Sigmoid colon (tissue), 6 donors: ENCODE measurements at regions not wholly inside any gene's neighbourhood (a gene's known extent, or its start where the extent isn't known, plus 50 kb on each side); places are given as distances from the start of the nearest gene placed in this dataset.

Source experiments
- DNase-seq: peaks from one replicate; pipeline ENCODE4 v3.0.0-alpha.2; 2019
- H3K27ac ChIP-seq, 4 donors: fragments of 200-600 bp; sonication (generic); one replicate each; pipeline ENCODE4 v1.5.1; 2016 to 2019; ENCODE audit warnings: mild to moderate bottlenecking in 1 of 4
- H3K27me3 ChIP-seq, 3 donors: fragments of 200-600 bp; sonication (generic); one replicate each; pipeline ENCODE4 v1.5.1; 2019; ENCODE audit warnings: mild to moderate bottlenecking in 1 of 3
- H3K36me3 ChIP-seq, 4 donors: fragments of 200-600 bp; sonication (generic); one replicate each; pipeline ENCODE4 v1.5.1; 2016 to 2019
- H3K4me1 ChIP-seq, 4 donors: fragments of 200-600 bp; sonication (generic); one replicate each; pipeline ENCODE4 v1.5.1; 2017 to 2019
- H3K4me3 ChIP-seq, 4 donors: fragments of 200-600 bp; sonication (generic); one replicate each; pipeline ENCODE4 v1.5.1; 2017 to 2019; ENCODE audit warnings: mild to moderate bottlenecking in 2 of 4, moderate library complexity in 1 of 4
- H3K9me3 ChIP-seq, 4 donors: fragments of 200-600 bp in 3 of 4; sonication (generic) in 3 of 4; one replicate each; pipeline versions ENCODE4 v1.5.1 to v1.6.1; 2013 to 2019
- EP300 ChIP-seq, 4 donors: sonication (generic); formaldehyde crosslinking; IDR thresholded peaks; one replicate each; pipeline ENCODE4 v1.6.1; 2017; ENCODE audit warnings: antibody characterized with exemption in 4 of 4
- POLR2A ChIP-seq, 2 donors: fragments of 450-650 bp; IDR thresholded peaks; one replicate each; pipeline ENCODE4 v1.6.1; 2016; ENCODE audit warnings: antibody characterized with exemption in 2 of 2, mild to moderate bottlenecking in 2 of 2, moderate library complexity in 2 of 2
- POLR2AphosphoS5 ChIP-seq, 4 donors: sonication (generic); formaldehyde crosslinking; IDR thresholded peaks; one replicate each; pipeline ENCODE4 v1.6.1; 2017; ENCODE audit warnings: antibody characterized with exemption in 4 of 4
- WGBS, 2 donors: extraction: QIAGEN DNeasy Blood & Tissue Kit; methylation state at CpG; one replicate each; pipeline ENCODE4 v1.1.7; 2013; 5-methylcytosine and 5-hydroxymethylcytosine counted together
- intact Hi-C: fragments of 100-400 bp; cut with DNase I; formaldehyde crosslinking; loops from one replicate; pipeline ENCODE4 v1.15.1; 2023
- TF ChIP-seq, protein P1 (sequence below), 4 experiments: fragments of 450-650 bp in 3 of 4; fragments of 200-600 bp in 1 of 4; IDR thresholded peaks; one replicate each; pipeline ENCODE4 v1.5.1; 2016 to 2019; ENCODE audit warnings: antibody characterized with exemption in 4 of 4, mild to moderate bottlenecking in 3 of 4, moderate library complexity in 2 of 4
- donor health status: healthy with polysubstance abuse.
- donor health status: healthy.

DNA sequence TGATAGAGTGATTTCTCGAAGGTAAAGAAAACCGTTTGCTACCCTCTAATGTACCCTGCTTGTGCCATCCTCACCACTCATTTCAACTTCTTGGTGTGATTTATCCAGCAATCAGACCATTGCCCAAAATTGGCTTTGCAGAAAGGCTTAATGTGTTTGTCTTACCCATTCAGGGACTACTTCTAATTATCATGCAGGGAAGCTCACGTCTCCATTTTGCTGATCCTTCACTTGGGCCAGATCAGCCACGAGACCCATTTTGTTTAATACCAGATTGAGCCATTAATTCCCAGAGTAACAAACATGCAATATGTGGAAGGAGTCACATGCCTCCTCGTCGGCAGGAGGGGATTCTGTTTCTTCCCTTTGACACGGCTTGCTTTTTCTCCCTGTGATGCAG lies 51.1 kb upstream of the CRY1 start:
- Histone ChIP-seq H3K27ac (no peak overlapping the region), H3K9me3 (no peaks in the 10 kb centered on the region), H3K27me3 (no peaks in the 10 kb centered on the region), H3K4me3 (no peak overlapping the region), H3K36me3 (no peaks in the 10 kb centered on the region), H3K4me1 (no peaks in the 10 kb centered on the region)
- TF ChIP-seq EP300 (IDR thresholded peaks at IDR 0.05): no peak
- TF ChIP-seq, protein P1, sequence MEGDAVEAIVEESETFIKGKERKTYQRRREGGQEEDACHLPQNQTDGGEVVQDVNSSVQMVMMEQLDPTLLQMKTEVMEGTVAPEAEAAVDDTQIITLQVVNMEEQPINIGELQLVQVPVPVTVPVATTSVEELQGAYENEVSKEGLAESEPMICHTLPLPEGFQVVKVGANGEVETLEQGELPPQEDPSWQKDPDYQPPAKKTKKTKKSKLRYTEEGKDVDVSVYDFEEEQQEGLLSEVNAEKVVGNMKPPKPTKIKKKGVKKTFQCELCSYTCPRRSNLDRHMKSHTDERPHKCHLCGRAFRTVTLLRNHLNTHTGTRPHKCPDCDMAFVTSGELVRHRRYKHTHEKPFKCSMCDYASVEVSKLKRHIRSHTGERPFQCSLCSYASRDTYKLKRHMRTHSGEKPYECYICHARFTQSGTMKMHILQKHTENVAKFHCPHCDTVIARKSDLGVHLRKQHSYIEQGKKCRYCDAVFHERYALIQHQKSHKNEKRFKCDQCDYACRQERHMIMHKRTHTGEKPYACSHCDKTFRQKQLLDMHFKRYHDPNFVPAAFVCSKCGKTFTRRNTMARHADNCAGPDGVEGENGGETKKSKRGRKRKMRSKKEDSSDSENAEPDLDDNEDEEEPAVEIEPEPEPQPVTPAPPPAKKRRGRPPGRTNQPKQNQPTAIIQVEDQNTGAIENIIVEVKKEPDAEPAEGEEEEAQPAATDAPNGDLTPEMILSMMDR (IDR thresholded peaks at IDR 0.05): no peak
- no peak for TF ChIP-seq POLR2A (IDR thresholded peaks at IDR 0.05)
- TF ChIP-seq POLR2AphosphoS5 (IDR thresholded peaks at IDR 0.05): no peak
- WGBS, 2 donors: 77 to 83% methylated on average over 7 of the region's 7 CpGs
- no peak for DNase-seq
- intact Hi-C loops: no loop called here

DNA sequence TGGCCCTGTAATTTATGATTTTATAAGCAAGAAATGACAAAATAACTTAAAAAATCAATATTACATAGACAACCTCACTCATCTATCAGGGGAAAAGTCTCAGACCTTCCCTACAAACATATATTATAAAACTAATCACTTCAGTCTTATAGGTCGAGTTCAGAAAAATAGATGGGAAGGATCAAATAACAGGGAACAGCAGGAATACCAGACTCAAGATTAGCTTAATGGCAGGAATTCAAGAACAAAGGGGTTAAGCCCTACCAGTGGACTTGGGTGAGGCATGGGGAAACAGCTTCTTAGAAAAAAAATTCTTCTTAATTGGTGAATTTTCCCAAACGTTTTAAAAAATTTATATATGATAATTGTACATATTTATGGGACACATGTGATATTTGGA lies 51.6 kb upstream of the CRY1 start:
- TF ChIP-seq, protein P1 (IDR thresholded peaks at IDR 0.05): no peak
- no peak for TF ChIP-seq POLR2AphosphoS5 (IDR thresholded peaks at IDR 0.05)
- TF ChIP-seq POLR2A (IDR thresholded peaks at IDR 0.05): no peak
- no peak for TF ChIP-seq EP300 (IDR thresholded peaks at IDR 0.05)
- DNase-seq: no peak
- Histone ChIP-seq H3K36me3 (no peaks in the 10 kb centered on the region), H3K9me3 (no peaks in the 10 kb centered on the region), H3K27me3 (no peaks in the 10 kb centered on the region), H3K4me3 (no peak overlapping the region), H3K27ac (no peak overlapping the region), H3K4me1 (no peaks in the 10 kb centered on the region)
- intact Hi-C loops: no loop called here
- WGBS, 2 donors: 52 to 60% methylated on average over 2 of the region's 2 CpGs

DNA sequence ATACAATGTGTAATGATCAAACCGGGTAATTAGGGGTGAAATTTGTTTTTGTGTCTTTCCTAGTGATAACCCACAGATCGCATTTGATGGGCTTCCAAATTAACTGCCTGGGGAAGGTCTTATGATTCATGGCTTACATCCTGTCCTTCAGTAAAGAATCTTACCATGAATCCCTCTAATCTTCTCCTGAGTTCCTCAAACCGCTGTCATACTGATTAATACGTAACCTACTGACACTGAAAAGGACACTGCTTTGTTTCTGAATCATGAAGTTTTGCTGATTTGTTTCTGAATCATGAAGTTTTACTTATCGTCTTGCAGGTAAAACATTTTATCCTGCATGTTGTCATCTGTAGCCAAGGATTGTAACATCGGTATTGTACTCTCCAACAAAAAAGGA lies 52.0 kb upstream of the CRY1 start:
- WGBS, 2 donors: 67 to 70% methylated on average over 6 of the region's 6 CpGs
- no peak for TF ChIP-seq EP300 (IDR thresholded peaks at IDR 0.05)
- no peak for TF ChIP-seq POLR2AphosphoS5 (IDR thresholded peaks at IDR 0.05)
- no peak for TF ChIP-seq POLR2A (IDR thresholded peaks at IDR 0.05)
- TF ChIP-seq, protein P1 (IDR thresholded peaks at IDR 0.05): no peak
- Histone ChIP-seq H3K27ac (no peak overlapping the region), H3K4me1 (no peaks in the 10 kb centered on the region), H3K27me3 (no peaks in the 10 kb centered on the region), H3K36me3 (no peaks in the 10 kb centered on the region), H3K9me3 (no peaks in the 10 kb centered on the region), H3K4me3 (no peak overlapping the region)
- no peak for DNase-seq
- intact Hi-C loops: no loop called here

DNA sequence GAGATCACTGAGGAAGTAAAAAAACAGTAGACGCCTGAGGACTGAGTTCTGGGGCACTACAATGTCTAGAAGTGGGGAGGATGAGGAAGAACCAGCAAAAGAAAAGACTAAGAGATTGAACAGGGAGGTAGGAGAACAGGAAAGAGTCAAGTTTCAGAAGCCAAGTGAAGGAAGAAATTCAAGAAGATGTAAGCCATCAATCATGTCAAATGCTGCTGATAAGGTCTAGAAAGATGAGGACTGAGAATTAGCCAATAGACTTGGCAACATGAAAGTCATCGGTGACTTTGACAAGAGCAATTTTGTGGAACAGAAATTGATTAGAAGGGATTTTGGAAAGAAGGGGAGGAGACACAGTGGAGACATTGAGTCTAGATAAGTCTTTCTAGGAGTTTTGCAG lies 54.8 kb upstream of the CRY1 start:
- no peaks in the 10 kb centered on the region for H3K36me3 ChIP-seq
- TF ChIP-seq EP300 (IDR thresholded peaks at IDR 0.05): no peak
- no peak for TF ChIP-seq POLR2AphosphoS5 (IDR thresholded peaks at IDR 0.05)
- TF ChIP-seq POLR2A (IDR thresholded peaks at IDR 0.05): no peak
- TF ChIP-seq, protein P1 (IDR thresholded peaks at IDR 0.05): no peak
- DNase-seq: no peak
- 84 to 87% methylated on average over 2 of the region's 2 CpGs for WGBS, 2 donors
- H3K9me3 ChIP-seq: no peaks in the 10 kb centered on the region
- no peak overlapping the region for H3K4me3 ChIP-seq
- H3K4me1 ChIP-seq: no peaks in the 10 kb centered on the region
- no peaks in the 10 kb centered on the region for H3K27me3 ChIP-seq
- intact Hi-C loops: no loop called here
- H3K27ac ChIP-seq: no peak overlapping the region

DNA sequence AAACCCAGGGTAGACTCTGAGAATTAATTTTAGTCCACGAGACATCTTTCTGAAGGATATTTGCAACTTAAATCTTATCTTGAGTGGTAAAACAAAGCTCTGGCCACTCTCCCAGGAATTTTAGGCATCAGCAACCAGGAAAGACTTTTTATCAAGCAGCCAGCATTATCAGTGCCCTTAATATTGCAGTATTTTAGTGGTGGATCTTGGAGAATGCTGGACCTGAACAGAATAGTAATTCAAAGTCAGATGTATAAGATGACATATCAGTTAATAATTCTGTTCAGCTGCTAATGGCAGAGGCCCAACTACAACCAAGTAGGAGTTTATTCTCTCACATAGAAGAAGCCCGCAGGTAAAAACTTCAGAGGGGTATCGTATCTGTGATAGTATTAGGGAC lies 59.0 kb upstream of the CRY1 start:
- no peak overlapping the region for H3K4me3 ChIP-seq
- DNase-seq: no peak
- no peak overlapping the region for H3K27ac ChIP-seq
- intact Hi-C loops: no loop called here
- H3K27me3 ChIP-seq: no peaks in the 10 kb centered on the region
- 85 to 89% methylated on average over 3 of the region's 3 CpGs for WGBS, 2 donors
- TF ChIP-seq POLR2A (IDR thresholded peaks at IDR 0.05) (no peak), POLR2AphosphoS5 (IDR thresholded peaks at IDR 0.05) (no peak), EP300 (IDR thresholded peaks at IDR 0.05) (no peak)
- TF ChIP-seq, protein P1 (IDR thresholded peaks at IDR 0.05): no peak
- H3K4me1 ChIP-seq: no peaks in the 10 kb centered on the region
- no peaks in the 10 kb centered on the region for H3K36me3 ChIP-seq
- H3K9me3 ChIP-seq: no peaks in the 10 kb centered on the region
